Endothelial cell of umbilical vein (primary cell): ENCODE measurements at regions not wholly inside any gene's neighbourhood (a gene's known extent, or its start where the extent isn't known, plus 50 kb on each side); places are given as distances from the start of the nearest gene placed in this dataset.

Source experiments
- EZH2 ChIP-seq: IDR thresholded peaks from 2 replicates; pipeline ENCODE4 v1.6.1; 2012; ENCODE audit warnings: borderline replicate concordance, low read depth, mild to moderate bottlenecking, moderate library complexity, low read length, inconsistent platforms; ENCODE audit not compliant: severe bottlenecking
- FOS ChIP-seq: IDR thresholded peaks from 2 replicates; pipeline ENCODE4 v1.6.1; 2011; ENCODE audit warnings: mild to moderate bottlenecking, low read length, moderate library complexity, borderline replicate concordance; ENCODE audit not compliant: insufficient read depth
- GATA2 ChIP-seq: IDR thresholded peaks from 2 replicates; pipeline ENCODE4 v1.7.0; 2011; ENCODE audit warnings: low read depth, mild to moderate bottlenecking, moderate library complexity, mixed read lengths, low read length; ENCODE audit not compliant: insufficient read length, insufficient read depth
- JUN ChIP-seq: IDR thresholded peaks from 2 replicates; pipeline ENCODE4 v1.6.1; 2011; ENCODE audit warnings: borderline replicate concordance, low read depth; ENCODE audit not compliant: insufficient read length, insufficient read depth
- MYC ChIP-seq: IDR thresholded peaks from one replicate; pipeline ENCODE4 v1.6.1; 2011; ENCODE audit warnings: mild to moderate bottlenecking, low read depth, low read length
- POLR2A ChIP-seq: IDR thresholded peaks from 2 replicates; pipeline ENCODE4 v1.6.1; 2012; ENCODE audit warnings: low read depth, mild to moderate bottlenecking, control low read depth, low read length
- POLR2AphosphoS5 ChIP-seq: IDR thresholded peaks from 2 replicates; pipeline ENCODE4 v1.6.1; 2012; ENCODE audit warnings: low read depth, mild to moderate bottlenecking, control low read depth, low read length, moderate library complexity; ENCODE audit not compliant: insufficient read depth
- TF ChIP-seq, protein P1 (sequence below), 2 donors: IDR thresholded peaks; 1 replicate in 1 of 2; 2 replicates in 1 of 2; pipeline ENCODE4 v1.5.1; 2011; ENCODE audit warnings: low read length in 2 of 2, mild to moderate bottlenecking in 2 of 2, moderate library complexity in 2 of 2, control low read depth in 1 of 2, inconsistent platforms in 1 of 2, low read depth in 1 of 2; ENCODE audit not compliant: insufficient read depth in 1 of 2; ENCODE audit errors: extremely low read depth in 1 of 2
- TF ChIP-seq, protein P2 (sequence below): IDR thresholded peaks from 2 replicates; pipeline ENCODE4 v1.6.1; 2011; ENCODE audit not compliant: insufficient read depth, insufficient read length

DNA sequence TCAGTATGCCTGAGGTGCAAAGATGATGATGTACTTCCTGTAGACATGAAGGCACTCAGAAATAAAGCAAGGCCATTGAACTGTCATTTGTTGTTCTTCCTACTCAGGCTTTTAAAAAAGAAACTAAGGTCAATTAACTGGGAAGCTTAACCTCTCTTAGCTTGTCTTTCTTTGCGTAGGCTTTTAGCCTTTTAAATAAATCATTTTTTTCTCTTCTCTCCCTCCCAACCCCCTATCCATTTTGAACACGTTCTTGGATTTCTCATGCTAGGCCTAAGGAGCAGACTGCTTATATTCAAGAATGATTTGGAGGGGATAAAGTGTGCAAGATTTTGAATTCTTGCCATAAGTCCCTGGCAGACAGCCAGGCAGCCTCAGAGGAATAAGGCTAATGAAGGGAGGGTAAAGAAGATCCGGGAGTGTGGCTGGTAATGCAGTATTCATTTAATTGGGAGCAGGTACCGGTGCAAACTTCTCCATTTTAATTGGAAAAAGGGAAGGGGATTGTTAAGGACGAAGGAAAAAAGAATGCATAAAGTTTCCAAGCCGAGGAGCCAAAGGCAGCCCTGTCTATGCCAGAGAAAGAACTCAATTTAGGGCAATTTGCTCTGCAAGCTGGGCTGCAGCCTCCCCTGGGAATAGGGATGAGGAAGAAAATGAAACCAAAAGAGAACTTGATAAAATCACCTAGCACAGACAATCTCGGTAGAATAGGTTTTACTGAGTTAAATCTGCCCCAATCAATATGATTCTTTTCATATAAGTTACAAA lies 343.8 kb upstream of the MMS22L start:
- TF ChIP-seq, protein P1, sequence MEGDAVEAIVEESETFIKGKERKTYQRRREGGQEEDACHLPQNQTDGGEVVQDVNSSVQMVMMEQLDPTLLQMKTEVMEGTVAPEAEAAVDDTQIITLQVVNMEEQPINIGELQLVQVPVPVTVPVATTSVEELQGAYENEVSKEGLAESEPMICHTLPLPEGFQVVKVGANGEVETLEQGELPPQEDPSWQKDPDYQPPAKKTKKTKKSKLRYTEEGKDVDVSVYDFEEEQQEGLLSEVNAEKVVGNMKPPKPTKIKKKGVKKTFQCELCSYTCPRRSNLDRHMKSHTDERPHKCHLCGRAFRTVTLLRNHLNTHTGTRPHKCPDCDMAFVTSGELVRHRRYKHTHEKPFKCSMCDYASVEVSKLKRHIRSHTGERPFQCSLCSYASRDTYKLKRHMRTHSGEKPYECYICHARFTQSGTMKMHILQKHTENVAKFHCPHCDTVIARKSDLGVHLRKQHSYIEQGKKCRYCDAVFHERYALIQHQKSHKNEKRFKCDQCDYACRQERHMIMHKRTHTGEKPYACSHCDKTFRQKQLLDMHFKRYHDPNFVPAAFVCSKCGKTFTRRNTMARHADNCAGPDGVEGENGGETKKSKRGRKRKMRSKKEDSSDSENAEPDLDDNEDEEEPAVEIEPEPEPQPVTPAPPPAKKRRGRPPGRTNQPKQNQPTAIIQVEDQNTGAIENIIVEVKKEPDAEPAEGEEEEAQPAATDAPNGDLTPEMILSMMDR (IDR thresholded peaks at IDR 0.05; ENCODE audit: extremely low read depth in 1 of 2, insufficient read depth in 1 of 2, low read depth in 1 of 2, low read length in 2 of 2) = no peak
- TF ChIP-seq POLR2AphosphoS5 (no peak), POLR2A (no peak), JUN (no peak), GATA2 (no peak), EZH2 (no peak), MYC (no peak), FOS (no peak)
- TF ChIP-seq, protein P2, sequence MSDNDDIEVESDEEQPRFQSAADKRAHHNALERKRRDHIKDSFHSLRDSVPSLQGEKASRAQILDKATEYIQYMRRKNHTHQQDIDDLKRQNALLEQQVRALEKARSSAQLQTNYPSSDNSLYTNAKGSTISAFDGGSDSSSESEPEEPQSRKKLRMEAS = no peak
